ENCODE measurements at regions not wholly inside any gene's neighbourhood (a gene's known extent, or its start where the extent isn't known, plus 50 kb on each side); places are given as distances from the start of the nearest gene placed in this dataset.

DNA sequence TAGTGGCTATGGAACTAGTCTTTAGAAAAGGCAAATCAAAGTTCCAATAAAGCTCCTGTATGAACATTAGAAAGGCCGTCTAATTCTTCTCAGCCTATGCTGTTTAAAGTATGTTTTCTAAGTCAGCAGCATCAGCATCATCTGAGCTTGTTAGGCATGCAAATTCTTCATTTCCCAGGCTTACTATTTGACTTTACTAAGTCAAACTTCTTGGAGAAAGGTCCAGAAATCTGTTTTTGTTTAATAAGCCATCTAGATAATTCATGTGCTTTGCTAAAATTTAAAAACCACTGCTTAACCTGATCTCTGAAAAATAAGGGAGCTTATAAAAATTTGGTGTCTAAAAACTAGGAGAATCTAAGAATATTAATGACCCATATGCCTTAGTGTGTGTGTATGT is 200.2 kb upstream of the SGCD start:
- Histone ChIP-seq H4K20me1 (ENCODE audit: insufficient read depth, low read length) (no peaks in the 10 kb centered on the region), H3K23ac (ENCODE audit: low read depth, low read length) (no peak overlapping the region), H3K4me1 (ENCODE audit: control insufficient read depth, insufficient read depth, low read length) (peaks cover 6% of the 10 kb centered on the region), H2BK120ac (ENCODE audit: low read depth, low read length) (peak overlapping the region; percentile 33), H3K79me1 (ENCODE audit: low read depth in 1 of 2, low read length in 2 of 2) (no peaks in the 10 kb centered on the region), H3K14ac (replicated peaks; ENCODE audit: low read depth, low read length) (no peak overlapping the region), H4K5ac (ENCODE audit: low read depth, low read length) (no peak overlapping the region), H2BK15ac (ENCODE audit: low read depth, low read length) (no peak overlapping the region), H3K36me3 (ENCODE audit: control insufficient read depth, insufficient read depth, low read length) (no peaks in the 10 kb centered on the region), H3K4me2 (ENCODE audit: low read depth, low read length) (no peak overlapping the region), H3K56ac (ENCODE audit: extremely low read depth, insufficient read depth, low read length) (no peak overlapping the region), H4K91ac (ENCODE audit: insufficient read depth, low read depth, low read length) (no peak overlapping the region; the same call in 1 of the 2 replicates), H3K4me3 (ENCODE audit: insufficient read depth, low read depth, low read length) (no peak overlapping the region), H2BK5ac (ENCODE audit: low read depth, low read length, poor library complexity, severe bottlenecking) (no peak overlapping the region), H3K27me3 (ENCODE audit: control insufficient read depth, insufficient read depth, low read length) (no peaks in the 10 kb centered on the region), H2AK5ac (ENCODE audit: low read depth, low read length) (no peak overlapping the region), H4K8ac (ENCODE audit: low read depth in 2 of 2, low read length in 2 of 2) (no peak overlapping the region), H3K9me3 (ENCODE audit: control insufficient read depth, insufficient read depth, low read length) (no peaks in the 10 kb centered on the region), H3K27ac (ENCODE audit: insufficient read depth, low read length) (no peak overlapping the region), H2AK9ac (replicated peaks; ENCODE audit: low read depth, low read length, poor library complexity) (no peak overlapping the region), H2AFZ (replicated peaks; ENCODE audit: low read length, poor library complexity) (no peak overlapping the region), H3K9me1 (ENCODE audit: insufficient read depth, low read length) (0 out of 2 replicates have a peak, but pooled peaks cover 3% of the 10 kb centered on the region), H3K9ac (ENCODE audit: low read depth, low read length) (no peak overlapping the region), H2BK20ac (ENCODE audit: low read depth, low read length) (no peak overlapping the region), H3K18ac (ENCODE audit: low read depth, low read length) (no peak overlapping the region), H3K4ac (ENCODE audit: low read depth, low read length) (peak overlapping the region; percentile 58; the same call in 1 of the 2 replicates)
- ChIA-PET POLR2A (ENCODE audit: unreplicated experiment) (no interaction called here), CTCF (no interaction called here)
- no TSS peak for BruUV-seq (replicated peaks)
- DNase-seq (no peak), ATAC-seq (ENCODE audit: low read depth) (no peak)
- in situ Hi-C loops (cut with MboI; ENCODE audit: low sequenced_read_pairs) (no loop called here), dilution Hi-C loops (cut with HindIII; ENCODE audit: low sequenced_read_pairs, unreplicated experiment) (no loop called here), intact Hi-C loops (cut with micrococcal nuclease) (no loop called here)
- 100% methylated on average over 1 of the region's 1 CpG; no CpG with 5 or more reads in 1 of the 2 experiments for WGBS, 2 experiments (ENCODE audit: extremely low coverage in 2 of 2, insufficient read length in 1 of 2)
- no peak for TF ChIP-seq SMC3 (IDR thresholded peaks at IDR 0.05; ENCODE audit: low read depth, low read length)
- no peak for TF ChIP-seq CHD1 (IDR thresholded peaks at IDR 0.05; ENCODE audit: low read depth, low read length)
- no peak for TF ChIP-seq MAFK (IDR thresholded peaks at IDR 0.05; ENCODE audit: low read depth, low read length)
- TF ChIP-seq MAZ (IDR thresholded peaks at IDR 0.05; ENCODE audit: borderline replicate concordance, low read depth, low read length), result no peak
- TF ChIP-seq FOS (IDR thresholded peaks at IDR 0.05; ENCODE audit: low read depth, low read length), result no peak
- no peak for TF ChIP-seq POLR2A (IDR thresholded peaks at IDR 0.05; ENCODE audit: low read depth, low read length)
- TF ChIP-seq RAD21 (IDR thresholded peaks at IDR 0.05; ENCODE audit: low read length), result no peak
- TF ChIP-seq, protein P1, sequence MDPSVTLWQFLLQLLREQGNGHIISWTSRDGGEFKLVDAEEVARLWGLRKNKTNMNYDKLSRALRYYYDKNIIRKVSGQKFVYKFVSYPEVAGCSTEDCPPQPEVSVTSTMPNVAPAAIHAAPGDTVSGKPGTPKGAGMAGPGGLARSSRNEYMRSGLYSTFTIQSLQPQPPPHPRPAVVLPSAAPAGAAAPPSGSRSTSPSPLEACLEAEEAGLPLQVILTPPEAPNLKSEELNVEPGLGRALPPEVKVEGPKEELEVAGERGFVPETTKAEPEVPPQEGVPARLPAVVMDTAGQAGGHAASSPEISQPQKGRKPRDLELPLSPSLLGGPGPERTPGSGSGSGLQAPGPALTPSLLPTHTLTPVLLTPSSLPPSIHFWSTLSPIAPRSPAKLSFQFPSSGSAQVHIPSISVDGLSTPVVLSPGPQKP (IDR thresholded peaks at IDR 0.05; ENCODE audit: borderline replicate concordance, low read depth, low read length), result no peak
- no peak for TF ChIP-seq NFE2L2 (IDR thresholded peaks at IDR 0.05; ENCODE audit: low read depth, low read length)
- no peak for TF ChIP-seq MXI1 (IDR thresholded peaks at IDR 0.05; ENCODE audit: borderline replicate concordance, low read depth, low read length)
- TF ChIP-seq, protein P2, sequence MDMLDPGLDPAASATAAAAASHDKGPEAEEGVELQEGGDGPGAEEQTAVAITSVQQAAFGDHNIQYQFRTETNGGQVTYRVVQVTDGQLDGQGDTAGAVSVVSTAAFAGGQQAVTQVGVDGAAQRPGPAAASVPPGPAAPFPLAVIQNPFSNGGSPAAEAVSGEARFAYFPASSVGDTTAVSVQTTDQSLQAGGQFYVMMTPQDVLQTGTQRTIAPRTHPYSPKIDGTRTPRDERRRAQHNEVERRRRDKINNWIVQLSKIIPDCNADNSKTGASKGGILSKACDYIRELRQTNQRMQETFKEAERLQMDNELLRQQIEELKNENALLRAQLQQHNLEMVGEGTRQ (IDR thresholded peaks at IDR 0.05; ENCODE audit: low read depth, low read length), result no peak
- TF ChIP-seq, protein P3, sequence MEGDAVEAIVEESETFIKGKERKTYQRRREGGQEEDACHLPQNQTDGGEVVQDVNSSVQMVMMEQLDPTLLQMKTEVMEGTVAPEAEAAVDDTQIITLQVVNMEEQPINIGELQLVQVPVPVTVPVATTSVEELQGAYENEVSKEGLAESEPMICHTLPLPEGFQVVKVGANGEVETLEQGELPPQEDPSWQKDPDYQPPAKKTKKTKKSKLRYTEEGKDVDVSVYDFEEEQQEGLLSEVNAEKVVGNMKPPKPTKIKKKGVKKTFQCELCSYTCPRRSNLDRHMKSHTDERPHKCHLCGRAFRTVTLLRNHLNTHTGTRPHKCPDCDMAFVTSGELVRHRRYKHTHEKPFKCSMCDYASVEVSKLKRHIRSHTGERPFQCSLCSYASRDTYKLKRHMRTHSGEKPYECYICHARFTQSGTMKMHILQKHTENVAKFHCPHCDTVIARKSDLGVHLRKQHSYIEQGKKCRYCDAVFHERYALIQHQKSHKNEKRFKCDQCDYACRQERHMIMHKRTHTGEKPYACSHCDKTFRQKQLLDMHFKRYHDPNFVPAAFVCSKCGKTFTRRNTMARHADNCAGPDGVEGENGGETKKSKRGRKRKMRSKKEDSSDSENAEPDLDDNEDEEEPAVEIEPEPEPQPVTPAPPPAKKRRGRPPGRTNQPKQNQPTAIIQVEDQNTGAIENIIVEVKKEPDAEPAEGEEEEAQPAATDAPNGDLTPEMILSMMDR (conservative IDR thresholded peaks at IDR 0.05; ENCODE audit: low read depth, low read length), result no peak
- TF ChIP-seq RFX5 (IDR thresholded peaks at IDR 0.05; ENCODE audit: low read depth, low read length), result no peak
- TF ChIP-seq RCOR1 (IDR thresholded peaks at IDR 0.05; ENCODE audit: insufficient replicate concordance, low read length), result no peak
- no peak for TF ChIP-seq BHLHE40 (IDR thresholded peaks at IDR 0.05; ENCODE audit: low read depth, low read length)
